H9 (cell line): ENCODE measurements at regions not wholly inside any gene's neighbourhood (a gene's known extent, or its start where the extent isn't known, plus 50 kb on each side); places are given as distances from the start of the nearest gene placed in this dataset.

Experiments used
- DNase-seq: peaks from one replicate; pipeline ENCODE4 v3.0.0-alpha.2; 2017
- H2AFZ ChIP-seq: one replicate; pipeline ENCODE4 v1.6.1; 2013; ENCODE audit warnings: mild to moderate bottlenecking, low read length, control low read depth, moderate library complexity
- H2AK5ac ChIP-seq: 2 replicates; pipeline ENCODE4 v1.6.1; 2013; ENCODE audit warnings: low read length, control low read depth, mixed read lengths; ENCODE audit not compliant: insufficient read length
- H2BK120ac ChIP-seq: one replicate; pipeline ENCODE4 v1.6.1; 2013; ENCODE audit warnings: low read depth, mild to moderate bottlenecking, low read length, control low read depth, inconsistent platforms; ENCODE audit not compliant: poor library complexity, severe bottlenecking
- H2BK12ac ChIP-seq: 2 replicates; pipeline ENCODE4 v1.6.1; 2013; ENCODE audit warnings: low read length, control low read depth, mixed read lengths, low read depth; ENCODE audit not compliant: insufficient read length
- H2BK15ac ChIP-seq: 2 replicates; pipeline ENCODE4 v1.6.1; 2013; ENCODE audit warnings: low read depth, low read length, control low read depth
- H2BK20ac ChIP-seq: one replicate; pipeline ENCODE4 v1.6.1; 2013; ENCODE audit warnings: low read depth, mild to moderate bottlenecking, low read length, control low read depth, inconsistent platforms; ENCODE audit not compliant: poor library complexity, severe bottlenecking
- H2BK5ac ChIP-seq: 2 replicates; pipeline ENCODE4 v1.6.1; 2013; ENCODE audit warnings: low read length, control low read depth, mixed read lengths; ENCODE audit not compliant: insufficient read length
- H3K14ac ChIP-seq: 2 replicates; pipeline ENCODE4 v1.6.1; 2013; ENCODE audit warnings: low read length, control low read depth; ENCODE audit not compliant: insufficient read depth
- H3K18ac ChIP-seq: 2 replicates; pipeline ENCODE4 v1.6.1; 2013; ENCODE audit warnings: low read depth, mild to moderate bottlenecking, mixed read lengths, low read length, control low read depth; ENCODE audit not compliant: insufficient read length
- H3K23ac ChIP-seq: 2 replicates; pipeline ENCODE4 v1.6.1; 2013; ENCODE audit warnings: low read length, control low read depth, mixed read lengths, low read depth; ENCODE audit not compliant: insufficient read length
- H3K23me2 ChIP-seq: 2 replicates; pipeline ENCODE4 v1.6.1; 2013; ENCODE audit warnings: low read depth, mild to moderate bottlenecking, mixed read lengths, low read length, control low read depth; ENCODE audit not compliant: insufficient read length, poor library complexity, severe bottlenecking
- H3K27ac ChIP-seq: 2 replicates; pipeline ENCODE4 v1.5.1; 2013; ENCODE audit warnings: low read length, control low read depth, mixed read lengths, low read depth; ENCODE audit not compliant: insufficient read length
- H3K27me3 ChIP-seq: 2 replicates; pipeline ENCODE4 v1.6.1; 2013; ENCODE audit warnings: low read length, control low read depth, inconsistent platforms; ENCODE audit not compliant: insufficient read depth
- H3K4ac ChIP-seq: 2 replicates; pipeline ENCODE4 v1.6.1; 2013; ENCODE audit warnings: low read depth, mild to moderate bottlenecking, control low read depth, inconsistent platforms, low read length, moderate library complexity
- H3K4me1 ChIP-seq: 2 replicates; pipeline ENCODE4 v1.6.1; 2013; ENCODE audit warnings: low read length, control low read depth, inconsistent platforms; ENCODE audit not compliant: insufficient read depth
- H3K4me2 ChIP-seq: 2 replicates; pipeline ENCODE4 v1.6.1; 2013; ENCODE audit warnings: low read length, control low read depth, mixed read lengths; ENCODE audit not compliant: insufficient read length, insufficient read depth
- H3K56ac ChIP-seq: 2 replicates; pipeline ENCODE4 v1.6.1; 2013; ENCODE audit warnings: low read depth, mild to moderate bottlenecking, mixed read lengths, low read length, control low read depth; ENCODE audit not compliant: insufficient read length
- H3K79me1 ChIP-seq: 2 replicates; pipeline ENCODE4 v1.6.1; 2013; ENCODE audit warnings: low read depth, mild to moderate bottlenecking, moderate library complexity, low read length, control low read depth, inconsistent platforms; ENCODE audit not compliant: insufficient read depth, poor library complexity, severe bottlenecking
- H3K79me2 ChIP-seq: 2 replicates; pipeline ENCODE4 v1.6.1; 2013; ENCODE audit warnings: low read length, control low read depth, inconsistent platforms; ENCODE audit not compliant: insufficient read depth
- H3K9ac ChIP-seq: 2 replicates; pipeline ENCODE4 v1.6.1; 2013; ENCODE audit warnings: low read length, control low read depth, mixed read lengths; ENCODE audit not compliant: insufficient read length; ENCODE audit errors: extremely low read depth
- H3K9me3 ChIP-seq: one replicate; pipeline ENCODE4 v1.6.1; 2013; ENCODE audit warnings: low read depth, low read length, inconsistent platforms; ENCODE audit not compliant: control insufficient read depth
- H3T11ph ChIP-seq: one replicate; pipeline ENCODE4 v1.6.1; 2013; ENCODE audit warnings: mild to moderate bottlenecking, low read length, control low read depth, inconsistent platforms
- H4K20me1 ChIP-seq: one replicate; pipeline ENCODE4 v1.6.1; 2013; ENCODE audit not compliant: control insufficient read depth, insufficient read length, insufficient read depth
- H4K5ac ChIP-seq: 2 replicates; pipeline ENCODE4 v1.6.1; 2013; ENCODE audit warnings: low read depth, mild to moderate bottlenecking, mixed read lengths, low read length, control low read depth; ENCODE audit not compliant: insufficient read length
- H4K8ac ChIP-seq: replicated peaks from 2 replicates; pipeline ENCODE4 v1.6.1; 2013; ENCODE audit warnings: low read length, control low read depth, mixed read lengths, low read depth; ENCODE audit not compliant: insufficient read length
- H4K91ac ChIP-seq: 2 replicates; pipeline ENCODE4 v1.6.1; 2013; ENCODE audit warnings: low read depth, mild to moderate bottlenecking, moderate library complexity, mixed read lengths, low read length, control low read depth; ENCODE audit not compliant: insufficient read length
- H3K27ac Mint-ChIP-seq, 3 experiments: 2 replicates in 2 of 3; 3 replicates in 1 of 3; pipeline ENCODE4 v1.8.0; 2020 to 2021; ENCODE audit warnings: mixed read lengths in 3 of 3, mild to moderate bottlenecking in 1 of 3, moderate library complexity in 1 of 3
- H3K27me3 Mint-ChIP-seq: 2 replicates; pipeline ENCODE4 v1.8.0; 2021; ENCODE audit warnings: low read depth, mild to moderate bottlenecking, moderate library complexity, mixed read lengths
- H3K36me3 Mint-ChIP-seq, 3 experiments: 2 replicates in 2 of 3; 3 replicates in 1 of 3; pipeline ENCODE4 v1.8.0; 2020 to 2021; ENCODE audit warnings: low read depth in 3 of 3, mixed read lengths in 3 of 3; ENCODE audit not compliant: insufficient read depth in 1 of 3
- H3K4me1 Mint-ChIP-seq, 2 experiments: 2 replicates each; pipeline ENCODE4 v1.8.0; 2020; ENCODE audit warnings: mixed read lengths in 2 of 2
- H3K4me3 Mint-ChIP-seq, 2 experiments: 2 replicates in 1 of 2; 3 replicates in 1 of 2; pipeline ENCODE4 v1.8.0; 2020 to 2021; ENCODE audit warnings: mild to moderate bottlenecking in 2 of 2, mixed read lengths in 2 of 2, moderate library complexity in 1 of 2
- H3K9me3 Mint-ChIP-seq, 2 experiments: 2 replicates in 1 of 2; 3 replicates in 1 of 2; pipeline ENCODE4 v1.8.0; 2020; ENCODE audit warnings: mild to moderate bottlenecking in 2 of 2, mixed read lengths in 2 of 2, moderate library complexity in 1 of 2
- WGBS: extraction: QIAGEN DNeasy Blood & Tissue Kit; methylation state at CpG from one replicate; pipeline ENCODE4 v1.1.7; 2013; ENCODE audit warnings: missing lambda C conversion rate, low lambda C conversion rate, mixed read lengths; ENCODE audit not compliant: insufficient read length; ENCODE audit errors: extremely low coverage; 5-methylcytosine and 5-hydroxymethylcytosine counted together
- TF ChIP-seq, protein P1 (sequence below): fragments of 200-600 bp; sonication (generic); conservative IDR thresholded peaks from 3 replicates; pipeline ENCODE4 v1.8.0; 2021; ENCODE audit warnings: antibody characterized with exemption, mild to moderate bottlenecking

DNA sequence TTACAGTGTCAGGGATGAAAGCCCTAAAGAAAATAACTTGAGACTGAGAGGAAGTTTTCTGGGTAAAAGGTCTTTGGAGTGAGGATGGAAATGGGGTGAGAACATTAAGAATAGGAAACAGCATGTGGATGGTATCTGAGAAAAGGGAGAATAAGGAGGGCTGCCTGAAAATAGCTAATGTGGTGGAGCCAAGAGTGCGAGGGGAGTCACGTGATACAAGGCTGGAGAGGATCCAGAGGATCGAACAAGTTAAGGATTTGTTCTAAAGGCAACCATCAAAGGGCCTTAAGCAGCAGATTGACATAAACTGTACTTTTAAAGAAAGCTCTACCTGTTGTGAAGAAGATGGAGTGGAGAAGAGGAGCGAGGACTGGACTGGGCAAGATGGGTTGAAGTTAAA lies 347.4 kb upstream of the AGA start:
- no peak for DNase-seq
- no peaks in the 10 kb centered on the region for H4K20me1 ChIP-seq
- Mint-ChIP-seq H3K4me3 (no peak overlapping the region), H3K9me3 (no peaks in the 10 kb centered on the region; a peak in 1 of 5 replicates), H3K36me3 (peaks cover 0 to 1% (median 0%) of the 10 kb centered on the region in 3 experiments; a peak in 1 of 7 replicates), H3K27ac (no peak overlapping the region; a peak in 1 of 7 replicates), H3K27me3 (no peaks in the 10 kb centered on the region), H3K4me1 (peaks cover 2 to 3% of the 10 kb centered on the region in 2 experiments)
- H3K18ac ChIP-seq = no peak overlapping the region
- no peak overlapping the region for H3K27ac ChIP-seq
- H2BK5ac ChIP-seq = no peak overlapping the region
- no peaks in the 10 kb centered on the region for H3K9me3 ChIP-seq
- no peak overlapping the region for H2BK120ac ChIP-seq
- no peaks in the 10 kb centered on the region for H3K4me1 ChIP-seq
- H3T11ph ChIP-seq = no peak overlapping the region
- H3K4ac ChIP-seq = no peak overlapping the region
- H3K4me2 ChIP-seq = no peak overlapping the region
- H2BK12ac ChIP-seq = no peak overlapping the region
- TF ChIP-seq, protein P1, sequence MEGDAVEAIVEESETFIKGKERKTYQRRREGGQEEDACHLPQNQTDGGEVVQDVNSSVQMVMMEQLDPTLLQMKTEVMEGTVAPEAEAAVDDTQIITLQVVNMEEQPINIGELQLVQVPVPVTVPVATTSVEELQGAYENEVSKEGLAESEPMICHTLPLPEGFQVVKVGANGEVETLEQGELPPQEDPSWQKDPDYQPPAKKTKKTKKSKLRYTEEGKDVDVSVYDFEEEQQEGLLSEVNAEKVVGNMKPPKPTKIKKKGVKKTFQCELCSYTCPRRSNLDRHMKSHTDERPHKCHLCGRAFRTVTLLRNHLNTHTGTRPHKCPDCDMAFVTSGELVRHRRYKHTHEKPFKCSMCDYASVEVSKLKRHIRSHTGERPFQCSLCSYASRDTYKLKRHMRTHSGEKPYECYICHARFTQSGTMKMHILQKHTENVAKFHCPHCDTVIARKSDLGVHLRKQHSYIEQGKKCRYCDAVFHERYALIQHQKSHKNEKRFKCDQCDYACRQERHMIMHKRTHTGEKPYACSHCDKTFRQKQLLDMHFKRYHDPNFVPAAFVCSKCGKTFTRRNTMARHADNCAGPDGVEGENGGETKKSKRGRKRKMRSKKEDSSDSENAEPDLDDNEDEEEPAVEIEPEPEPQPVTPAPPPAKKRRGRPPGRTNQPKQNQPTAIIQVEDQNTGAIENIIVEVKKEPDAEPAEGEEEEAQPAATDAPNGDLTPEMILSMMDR = no peak
- H3K14ac ChIP-seq = no peak overlapping the region
- H2AFZ ChIP-seq = no peak overlapping the region
- H4K8ac ChIP-seq = no peak overlapping the region
- H2BK15ac ChIP-seq = no peak overlapping the region
- no peak overlapping the region for H2BK20ac ChIP-seq
- H3K23ac ChIP-seq = no peak overlapping the region
- no CpG with 5 or more reads among the region's 4 CpGs for WGBS
- H3K79me1 ChIP-seq = no peaks in the 10 kb centered on the region
- H3K27me3 ChIP-seq = no peaks in the 10 kb centered on the region
- H3K23me2 ChIP-seq = no peaks in the 10 kb centered on the region
- no peak overlapping the region for H3K56ac ChIP-seq
- no peak overlapping the region for H2AK5ac ChIP-seq
- H3K9ac ChIP-seq = no peak overlapping the region
- no peak overlapping the region for H4K91ac ChIP-seq
- no peak overlapping the region for H4K5ac ChIP-seq
- no peaks in the 10 kb centered on the region for H3K79me2 ChIP-seq
